HG02798 (cell line): ENCODE measurements at regions not wholly inside any gene's neighbourhood (a gene's known extent, or its start where the extent isn't known, plus 50 kb on each side); places are given as distances from the start of the nearest gene placed in this dataset.
"Not testable (repeated sequence)": the region's sequence is repeated elsewhere in the genome, so short reads cannot be mapped to it uniquely, and the experiment has no call there.

Experiments used
- ATAC-seq: cut with Tn5 transposase; IDR thresholded peaks from one replicate; pipeline ENCODE4 v1.9.1; 2021; ENCODE audit warnings: mild to moderate bottlenecking; ENCODE audit not compliant: unreplicated experiment, poor library complexity

DNA sequence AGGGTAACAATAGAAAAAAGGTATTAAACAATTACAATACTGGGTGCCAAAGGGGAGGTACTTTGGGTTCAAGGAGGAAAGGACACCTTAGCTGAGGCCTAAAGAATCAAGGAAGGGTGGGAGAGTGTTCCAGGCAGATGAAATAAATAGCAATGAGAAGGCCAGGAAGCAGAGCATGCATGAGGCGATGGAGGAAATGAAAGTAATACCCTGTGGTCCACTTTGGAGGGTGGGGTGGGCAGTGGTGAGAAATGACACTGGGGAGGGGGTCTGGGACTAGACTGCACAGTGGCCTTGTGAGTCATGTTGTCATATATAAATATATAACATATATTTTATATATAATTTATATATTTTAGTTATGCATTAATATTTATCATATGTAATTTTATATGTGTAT, 55.9 kb downstream of the BHLHE40 start:
- no peak for ATAC-seq

DNA sequence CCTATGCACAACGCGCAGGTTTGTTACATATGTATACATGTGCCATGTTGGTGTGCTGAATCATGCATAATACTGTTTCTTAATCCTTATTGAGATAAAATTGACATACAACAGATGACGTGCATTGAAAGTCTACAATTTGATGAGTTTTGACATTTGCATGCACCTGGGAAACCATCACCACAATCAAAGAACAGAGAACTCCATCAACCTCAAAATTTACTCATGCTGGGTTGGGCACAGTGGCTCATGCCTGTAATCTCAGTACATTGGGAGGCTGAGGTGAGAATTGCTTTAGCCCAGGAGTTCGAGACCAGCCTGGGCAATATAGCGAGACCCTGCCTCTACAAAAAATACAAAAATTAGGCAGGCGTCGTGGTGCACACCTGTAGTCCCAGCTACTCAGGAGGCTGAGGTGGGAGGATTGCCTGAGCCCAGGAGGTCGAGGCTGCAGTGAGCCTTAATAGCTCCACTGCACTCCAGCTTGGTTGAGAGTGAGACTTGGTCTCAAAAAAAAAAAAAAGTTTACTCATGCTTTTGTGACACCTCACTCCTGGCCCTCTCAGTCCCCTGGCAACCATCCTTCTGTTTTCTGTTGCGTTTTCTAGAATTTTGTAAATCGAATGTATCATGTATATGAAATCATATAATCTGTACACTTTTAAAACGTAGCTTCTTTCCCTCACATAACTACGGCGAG, 56.6 kb downstream of the BHLHE40 start:
- ATAC-seq: no peak

DNA sequence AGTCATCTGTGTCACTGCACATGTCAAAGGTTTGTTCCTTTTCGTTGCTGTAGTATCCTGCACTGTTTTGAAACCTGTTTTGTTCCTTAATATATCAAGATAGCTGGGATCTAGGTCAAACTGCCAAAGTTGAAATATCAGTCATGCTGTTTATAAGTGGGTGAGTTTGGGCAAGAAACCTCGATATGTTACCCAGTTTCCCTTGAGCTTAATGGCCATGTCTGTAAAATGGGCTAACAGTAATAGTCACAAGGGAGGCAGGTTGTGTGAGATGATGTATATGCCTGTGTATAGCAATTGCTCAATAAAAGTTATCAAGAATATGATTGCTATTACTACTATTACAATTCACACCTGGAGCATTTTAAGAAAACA, 57.1 kb downstream of the BHLHE40 start:
- ATAC-seq: no peak

DNA sequence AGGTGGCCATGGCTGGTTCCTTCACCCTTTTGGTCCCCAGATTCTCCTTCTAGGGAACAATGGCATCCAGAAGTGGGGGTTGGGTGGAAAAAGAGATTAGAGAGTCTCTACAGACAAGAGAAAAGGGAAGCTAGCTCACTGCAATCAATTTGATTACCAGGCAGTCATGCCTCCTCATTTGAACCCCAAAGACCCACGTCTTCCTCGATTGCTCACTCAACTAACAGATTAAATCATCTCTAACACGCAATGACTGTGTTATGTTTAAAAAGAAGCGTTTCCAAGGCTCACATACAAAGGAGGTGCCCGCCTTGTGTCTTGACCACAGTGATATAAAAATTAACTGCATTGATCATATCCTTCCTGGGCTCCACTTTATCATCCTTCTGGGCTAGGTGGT, 57.6 kb downstream of the BHLHE40 start:
- ATAC-seq: no peak

DNA sequence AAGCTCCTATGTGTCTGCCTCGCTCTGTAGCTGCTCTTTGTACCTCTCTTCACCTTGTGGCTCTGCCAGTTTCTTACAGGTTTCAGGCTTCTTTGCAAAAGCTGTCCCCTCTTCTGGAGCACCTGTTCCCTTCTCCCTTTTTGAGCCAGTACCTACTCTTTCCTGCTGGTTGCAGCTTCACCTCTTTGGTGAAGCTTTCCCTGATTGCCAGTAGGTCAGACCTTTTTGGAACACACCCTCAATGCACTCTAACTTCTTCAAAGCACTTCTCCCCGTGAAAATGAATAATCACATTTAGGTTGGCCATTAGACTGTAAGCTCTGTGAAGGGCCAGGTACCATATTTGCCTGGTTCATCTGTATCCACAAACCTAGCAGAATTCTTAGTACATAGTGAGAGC, 60.3 kb downstream of the BHLHE40 start:
- no peak for ATAC-seq

DNA sequence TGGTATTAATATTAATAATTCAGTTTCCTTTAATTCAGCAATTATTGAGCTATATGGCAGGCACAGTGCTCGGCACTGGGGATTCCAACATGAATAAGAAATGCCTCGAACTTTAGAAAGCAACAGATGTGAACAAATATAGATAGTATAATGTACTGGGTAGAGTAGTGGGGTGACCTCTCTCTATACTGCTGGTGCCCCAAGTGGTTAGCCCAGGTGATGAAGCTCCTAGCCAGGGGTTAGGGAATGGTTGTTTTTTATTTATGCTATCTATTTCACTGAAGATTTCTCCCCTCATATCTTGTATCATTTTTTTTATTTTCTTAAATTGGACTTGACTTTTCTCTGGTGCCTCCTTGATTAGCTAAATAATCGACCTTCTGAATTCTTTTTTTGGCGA, 62.1 kb downstream of the BHLHE40 start:
- no peak for ATAC-seq

DNA sequence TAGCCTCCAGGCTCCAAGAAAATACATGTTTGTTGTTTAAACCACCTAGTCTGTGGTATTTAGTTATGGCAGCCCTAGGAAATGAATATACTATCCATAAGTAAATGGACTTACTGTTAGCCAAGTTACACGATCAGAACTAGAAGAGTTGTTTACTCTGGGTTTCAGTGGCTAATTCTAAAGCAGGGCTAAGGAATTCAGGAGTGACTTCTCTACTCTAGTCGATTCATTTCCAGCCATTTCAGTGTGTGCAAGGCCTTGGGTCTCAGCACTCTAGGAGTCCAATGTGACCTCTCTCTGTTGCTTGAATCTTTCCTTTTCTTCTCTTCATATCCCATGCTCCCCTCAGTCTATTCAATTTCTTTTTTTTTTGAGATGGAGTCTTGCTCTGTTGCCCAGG, 66.7 kb downstream of the BHLHE40 start:
- ATAC-seq: no peak

DNA sequence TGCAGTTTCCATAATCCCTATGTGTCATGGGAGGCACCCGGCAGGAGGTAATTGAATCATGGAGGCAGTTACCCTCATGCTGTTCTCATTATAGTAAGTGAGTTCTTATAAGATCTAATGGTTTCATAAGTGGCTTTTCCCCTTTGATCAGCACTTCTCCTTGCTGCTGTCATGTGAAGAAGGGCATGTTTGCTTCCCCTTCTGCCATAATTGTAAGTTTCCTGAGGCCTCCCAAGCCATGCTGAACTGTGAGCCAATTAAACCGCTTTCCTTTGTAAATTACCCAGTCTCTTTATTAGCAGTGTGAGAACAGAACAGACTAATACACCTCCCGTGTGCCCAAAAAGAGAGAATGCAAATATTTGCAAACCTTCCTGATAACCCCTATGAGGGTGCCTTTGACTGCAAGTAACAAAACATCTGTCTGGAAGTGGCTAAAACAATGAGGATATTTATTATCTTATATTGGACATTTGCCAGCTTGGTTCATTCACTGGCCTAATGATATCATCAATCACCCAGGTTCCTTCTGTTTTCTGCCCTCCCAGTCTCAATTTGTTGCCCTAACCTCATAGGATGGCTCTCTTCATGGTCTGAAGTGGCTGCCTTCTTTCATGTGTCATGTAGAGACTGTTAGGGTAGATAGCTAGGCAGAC, 68.7 kb downstream of the BHLHE40 start:
- no peak for ATAC-seq

DNA sequence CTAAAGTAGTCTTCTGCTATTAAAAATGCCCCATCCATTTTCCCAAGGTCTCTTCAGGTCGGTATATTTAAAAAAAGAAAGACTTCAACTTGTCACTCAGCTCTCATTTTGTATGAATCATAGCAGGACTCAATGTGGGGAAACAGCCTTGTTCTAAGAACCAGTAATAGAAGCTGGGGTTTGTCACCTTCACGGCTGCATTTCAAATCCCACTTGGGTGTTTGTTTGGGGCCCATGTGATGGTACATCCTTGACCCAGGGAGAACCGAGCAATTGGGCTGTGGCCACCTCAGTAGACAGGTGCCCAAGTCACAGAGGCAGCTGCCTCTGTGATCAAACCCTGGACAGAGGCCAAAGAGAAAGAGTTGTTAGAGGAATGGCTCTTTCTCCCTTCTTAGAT, 70.3 kb upstream of the ARL8B start:
- peak; percentile 76 for ATAC-seq

DNA sequence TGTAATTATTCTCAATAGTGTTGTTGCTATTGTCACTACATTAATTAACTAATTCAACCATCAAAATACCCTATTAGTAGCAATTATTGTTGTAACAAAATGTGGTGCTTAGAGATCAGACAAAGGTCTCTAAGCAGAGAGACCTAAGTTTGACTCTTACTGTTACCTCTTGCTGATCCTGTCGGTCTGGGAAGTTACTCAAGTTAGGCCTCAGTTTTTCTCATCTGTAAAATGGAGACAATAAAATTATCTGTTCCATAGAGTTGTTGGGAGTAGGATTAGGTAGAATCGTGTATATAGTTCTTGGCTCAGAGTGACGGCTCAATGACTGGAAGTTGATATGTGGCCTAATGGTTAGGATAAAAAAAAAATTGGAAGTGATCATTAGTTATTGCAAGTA, 69.8 kb upstream of the ARL8B start:
- ATAC-seq: no peak

DNA sequence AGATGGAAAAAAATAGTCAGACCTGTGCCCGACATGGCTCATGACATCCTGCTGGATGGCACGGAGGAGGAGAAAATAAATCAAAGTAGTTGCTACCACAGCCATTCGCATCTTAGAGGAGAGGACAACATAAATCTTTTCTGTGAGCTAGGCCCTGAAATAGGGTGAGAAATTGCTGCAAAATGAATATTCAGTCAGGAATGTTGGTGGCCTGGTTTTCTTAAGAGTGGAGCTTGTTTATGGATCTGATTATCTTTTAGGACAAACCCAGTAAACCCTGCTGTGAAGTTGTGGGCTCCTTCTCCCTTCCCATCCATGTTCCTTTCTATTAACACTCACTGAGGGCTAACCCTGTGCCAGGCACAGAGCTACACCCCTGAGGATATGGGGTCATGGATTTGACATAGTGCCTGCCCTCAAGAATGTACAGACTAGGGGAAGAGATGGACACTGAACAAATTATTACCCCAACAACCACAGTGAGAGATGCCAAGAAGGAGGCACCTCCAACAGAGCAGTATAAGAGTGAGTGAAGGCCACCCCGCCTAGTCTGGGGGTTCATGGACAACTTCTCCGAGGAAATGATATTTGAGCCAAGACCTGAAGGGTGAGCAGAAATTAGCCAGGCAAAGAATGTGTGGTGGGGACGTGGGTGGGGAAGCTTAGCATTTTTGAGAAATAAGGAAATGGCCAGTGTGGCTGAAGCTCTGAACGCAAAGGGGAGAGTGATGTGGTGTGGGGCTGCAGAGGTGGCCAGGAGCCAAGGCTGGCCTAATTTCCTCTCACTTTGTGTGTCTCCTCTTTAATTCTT, 68.9 kb upstream of the ARL8B start:
- ATAC-seq: no peak

DNA sequence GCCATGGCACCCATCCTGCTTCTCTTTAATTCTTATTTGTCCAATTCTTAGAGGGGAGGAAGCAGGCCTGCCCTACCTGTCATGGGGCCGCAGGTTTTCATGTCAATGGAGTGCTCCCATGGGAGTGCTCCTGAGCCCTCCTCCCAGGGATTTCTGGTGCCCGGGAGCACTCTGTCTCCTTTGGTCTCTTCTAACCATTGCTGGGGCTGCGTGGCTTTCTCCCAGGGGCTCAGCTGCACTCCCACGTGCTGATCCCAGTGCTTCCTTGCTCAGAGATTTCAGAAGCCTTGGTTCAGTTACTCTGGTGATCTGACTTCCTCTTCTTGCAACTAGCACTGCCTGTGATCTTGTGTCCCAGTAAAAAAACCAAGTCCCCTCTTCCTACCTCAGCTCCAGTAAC, 68.0 kb upstream of the ARL8B start:
- no peak for ATAC-seq

DNA sequence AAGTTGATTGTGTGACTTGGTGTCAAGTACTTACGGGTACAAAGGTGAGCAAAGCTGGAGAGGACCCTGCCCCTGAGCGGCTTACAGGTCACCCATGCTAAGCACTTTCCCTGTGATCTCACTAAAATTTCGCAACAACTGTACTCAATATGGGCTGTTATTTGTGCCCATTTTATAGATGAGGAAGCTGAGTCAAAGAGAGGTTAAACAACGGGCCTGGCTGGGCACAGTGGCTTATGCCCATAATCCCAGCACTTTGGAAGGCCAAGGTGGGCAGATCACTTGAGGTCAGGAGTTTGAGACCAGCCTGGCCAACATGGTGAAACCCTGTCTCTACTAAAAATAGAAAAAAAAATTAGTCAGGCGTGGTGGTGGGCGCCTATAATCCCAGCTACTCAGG, 67.5 kb upstream of the ARL8B start:
- ATAC-seq: not testable (repeated sequence)

DNA sequence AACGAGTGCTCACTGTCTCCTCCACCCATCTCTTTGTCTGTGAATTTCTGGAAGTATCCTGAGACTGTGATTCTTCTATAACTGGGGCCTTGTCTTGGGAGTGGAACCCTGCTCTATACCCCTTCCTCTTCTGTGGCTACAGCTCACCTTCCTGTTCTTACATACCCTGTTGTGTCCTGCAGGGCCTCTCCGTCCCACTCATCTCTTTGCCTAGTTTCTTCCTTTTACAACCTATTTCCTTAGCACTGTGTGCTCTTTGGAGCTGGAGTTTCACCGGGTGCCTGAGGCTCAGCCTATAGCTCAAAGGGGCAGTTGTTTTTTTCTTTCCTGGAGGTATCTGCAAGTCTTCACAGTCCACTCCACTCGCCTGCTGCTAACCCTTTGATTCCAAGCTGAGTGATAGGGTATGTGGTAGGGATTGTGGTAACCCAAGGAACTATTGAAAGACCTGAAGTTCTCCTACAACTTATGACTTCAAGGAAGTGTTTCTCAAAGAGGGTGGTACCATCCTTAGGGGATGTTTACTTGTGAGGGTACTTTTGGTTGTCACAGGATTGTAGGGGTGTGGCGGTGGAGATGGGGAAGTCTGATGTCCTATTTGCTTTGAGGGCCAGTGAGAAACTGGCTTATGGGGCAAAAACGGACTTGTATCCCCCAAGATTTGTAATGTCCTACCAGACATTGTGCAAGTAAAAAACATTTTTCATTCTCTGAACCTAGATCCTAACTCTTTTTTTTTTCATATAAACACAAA, 66.6 kb upstream of the ARL8B start:
- no peak for ATAC-seq

DNA sequence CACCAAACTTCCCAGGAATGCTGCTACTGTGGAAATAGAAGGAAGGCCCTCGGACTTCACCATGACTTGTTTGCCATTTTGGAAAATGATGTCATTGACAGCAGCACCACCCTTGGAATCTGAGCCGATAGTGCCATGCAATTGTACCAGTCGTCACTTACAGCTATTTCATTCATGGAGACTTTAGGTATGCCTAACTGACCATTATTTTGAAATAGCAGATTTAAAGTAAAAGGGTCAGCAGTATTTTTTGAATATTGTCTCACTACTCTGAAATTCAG, 66.0 kb upstream of the ARL8B start:
- ATAC-seq: no peak

DNA sequence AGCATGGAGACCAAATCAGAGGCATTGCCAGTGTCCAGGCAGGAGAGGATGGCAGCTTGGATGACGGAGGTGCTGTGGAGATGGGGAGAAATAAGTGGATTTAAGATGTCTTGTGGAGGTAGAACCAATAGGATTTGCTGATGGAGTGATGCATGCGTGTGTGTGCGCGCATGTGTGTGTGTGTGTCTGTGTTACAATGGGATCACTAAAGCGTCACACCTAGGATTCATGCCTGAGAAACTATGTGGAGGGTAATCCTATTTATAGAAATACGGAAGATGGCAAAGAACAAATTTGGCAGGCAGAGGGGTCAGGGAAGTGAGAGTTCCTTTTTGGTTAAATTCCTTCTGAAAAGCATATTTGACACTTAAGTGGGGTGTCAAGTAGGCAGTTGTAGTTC, 64.8 kb upstream of the ARL8B start:
- ATAC-seq: no peak

DNA sequence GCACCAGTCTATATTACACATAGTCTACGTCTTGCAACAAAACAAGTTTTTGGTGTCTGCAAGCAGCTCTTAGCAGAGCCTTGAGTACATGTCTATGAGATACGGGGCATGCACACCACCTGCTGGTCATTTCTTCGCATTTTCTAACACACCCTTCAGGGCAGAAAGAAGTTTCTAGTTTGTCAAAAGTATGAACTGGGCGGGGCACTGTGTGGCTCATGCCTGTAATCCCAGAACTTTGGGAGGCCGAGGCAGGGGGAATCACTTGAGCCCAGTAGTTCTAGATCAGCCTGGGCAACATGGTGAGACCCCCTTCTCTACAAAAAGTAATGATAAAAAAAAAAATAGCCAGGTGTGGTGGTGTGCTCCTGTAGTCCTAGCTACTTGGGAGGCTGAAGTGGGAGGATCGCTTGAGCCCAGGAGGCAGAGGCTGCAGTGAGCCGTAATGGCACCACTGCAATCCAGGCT, 64.2 kb upstream of the ARL8B start:
- ATAC-seq: peak; percentile 86

DNA sequence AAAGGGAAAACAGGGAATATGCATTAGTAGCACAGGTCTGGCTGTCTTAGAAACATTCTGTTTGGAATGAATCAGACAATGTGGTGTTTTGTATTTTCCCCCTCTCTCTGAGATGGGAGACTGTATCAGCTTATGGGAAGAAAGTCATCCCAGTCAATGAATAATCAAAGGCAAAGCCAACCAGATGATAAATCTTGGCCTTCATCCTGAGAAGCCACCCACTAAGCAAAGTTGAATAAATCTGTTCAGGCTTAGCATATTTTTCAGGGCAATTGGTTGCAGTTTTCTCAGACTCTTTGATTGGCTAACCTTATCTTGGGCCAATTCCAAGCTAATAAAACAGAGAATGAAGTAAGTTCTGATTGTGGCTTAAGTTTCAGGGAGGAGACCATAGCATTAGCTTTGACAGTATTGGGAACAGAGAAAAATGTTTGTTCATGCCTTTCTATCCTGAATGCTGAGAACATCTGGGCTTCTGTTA, 63.6 kb upstream of the ARL8B start:
- no peak for ATAC-seq

DNA sequence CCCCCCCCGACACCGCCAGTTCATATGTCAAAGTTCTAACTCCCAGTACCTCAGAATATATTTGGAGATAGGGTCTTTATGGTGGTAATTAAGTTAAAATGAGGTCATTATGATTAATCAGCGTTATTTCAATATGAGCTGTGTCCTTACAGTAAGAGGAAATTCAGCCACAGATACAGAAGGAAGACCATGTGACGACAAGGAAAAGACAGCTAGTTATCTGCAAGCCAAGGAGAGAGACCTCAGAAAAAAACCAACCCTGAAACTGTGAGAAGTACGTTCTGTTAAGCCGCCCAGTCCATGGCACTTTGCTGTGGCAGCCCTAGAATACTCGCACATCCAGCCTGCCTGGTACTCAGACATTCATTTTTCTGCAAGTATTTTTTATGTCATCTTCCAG, 62.3 kb upstream of the ARL8B start:
- ATAC-seq: no peak

DNA sequence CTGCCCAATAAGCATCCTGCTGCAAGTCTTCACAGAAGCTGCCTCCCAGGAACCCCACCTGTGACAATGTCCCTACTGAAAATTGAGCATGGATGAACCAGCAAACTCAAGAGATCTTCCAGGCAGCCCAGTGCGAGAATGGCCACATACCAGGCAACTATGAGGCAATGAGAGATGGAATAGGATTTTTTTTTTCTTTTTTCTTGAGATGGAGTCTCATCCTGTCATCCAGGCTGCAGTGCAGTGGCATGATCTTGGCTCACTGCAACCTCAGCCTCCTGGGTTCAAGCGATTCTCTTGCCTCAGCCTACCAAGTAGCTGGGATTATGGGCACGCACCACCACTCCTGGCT, 60.9 kb upstream of the ARL8B start:
- no peak for ATAC-seq

DNA sequence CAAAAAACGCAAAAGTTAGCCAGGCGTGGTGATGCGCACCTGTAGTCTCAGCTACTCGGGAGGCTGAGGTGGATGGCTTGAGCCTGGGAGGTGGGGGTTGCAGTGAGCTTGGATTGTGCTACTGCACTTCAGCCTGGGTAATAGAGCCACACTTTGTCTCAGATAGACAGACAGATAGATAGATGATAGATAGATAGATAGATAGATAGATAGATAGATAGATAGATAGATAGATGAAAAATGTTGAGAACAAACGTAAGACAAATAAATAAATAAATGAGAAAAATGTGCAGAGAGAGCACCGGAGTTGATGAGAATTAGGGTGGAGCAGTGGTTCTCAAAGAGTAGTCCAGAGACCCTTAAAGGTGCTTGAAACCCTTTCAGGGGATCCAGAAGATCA, 58.4 kb upstream of the ARL8B start:
- ATAC-seq: no peak
